OCI-LY7 (cell line): ENCODE measurements at regions not wholly inside any gene's neighbourhood (a gene's known extent, or its start where the extent isn't known, plus 50 kb on each side); places are given as distances from the start of the nearest gene placed in this dataset.

ENCODE experiments used
- BruUV-seq: library from RNA; stranded (reverse); fragments of 400-500 nt; replicated peaks from 2 replicates; lab custom pipeline; 2021; lab: Mats Ljungman, UMichigan
- CTCF ChIA-PET: fragments of 300-600 bp; sonication (Branson Sonifier 250); formaldehyde crosslinking; loops from one replicate; lab custom pipeline; 2022; ENCODE audit warnings: antibody characterized with exemption; ENCODE audit not compliant: unreplicated experiment; lab: Charles Lee
- POLR2A ChIA-PET: fragments of 300-600 bp; sonication (Branson Sonifier 250); formaldehyde crosslinking; loops from one replicate; lab custom pipeline; 2022; ENCODE audit warnings: antibody characterized with exemption; lab: Charles Lee
- DNase-seq: peaks from one replicate; pipeline ENCODE4 v3.0.0-alpha.2; 2015; ENCODE audit warnings: low spot score
- H2AFZ ChIP-seq: fragments of 200-600 bp; sonication (generic), shearing (Covaris generic); 2 replicates; pipeline ENCODE4 v1.6.1; 2014; ENCODE audit warnings: mild to moderate bottlenecking, antibody characterized with exemption, low read length, moderate library complexity
- H3K27ac ChIP-seq: fragments of 200-600 bp; sonication (generic); 2 replicates; pipeline ENCODE4 v1.5.1; 2014; ENCODE audit warnings: mixed run types, low read depth, mild to moderate bottlenecking, moderate library complexity, low read length, inconsistent platforms; ENCODE audit not compliant: poor library complexity, severe bottlenecking
- H3K36me3 ChIP-seq: fragments of 200-600 bp; sonication (generic); 2 replicates; pipeline ENCODE4 v1.6.1; 2014; ENCODE audit warnings: mild to moderate bottlenecking, antibody characterized with exemption, low read length, moderate library complexity, mixed read lengths; ENCODE audit not compliant: insufficient read depth
- H3K4me1 ChIP-seq: fragments of 200-600 bp; sonication (generic); 2 replicates; pipeline ENCODE4 v1.5.1; 2014; ENCODE audit warnings: mild to moderate bottlenecking, low read length; ENCODE audit not compliant: insufficient read depth, poor library complexity, severe bottlenecking
- H3K4me2 ChIP-seq: fragments of 200-600 bp; sonication (generic); 2 replicates; pipeline ENCODE4 v1.6.1; 2014; ENCODE audit warnings: mild to moderate bottlenecking, low read length
- H3K4me3 ChIP-seq: fragments of 200-600 bp; sonication (generic); 2 replicates; pipeline ENCODE4 v1.5.1; 2014; ENCODE audit warnings: mild to moderate bottlenecking, low read depth, low read length; ENCODE audit not compliant: poor library complexity, severe bottlenecking
- H3K79me2 ChIP-seq: fragments of 200-600 bp; sonication (generic); 2 replicates; pipeline ENCODE4 v1.6.1; 2016; ENCODE audit warnings: low read depth, mild to moderate bottlenecking, low read length, moderate library complexity, mixed read lengths; ENCODE audit not compliant: insufficient read depth
- H3K9me2 ChIP-seq: fragments of 200-600 bp; sonication (generic); 2 replicates; pipeline ENCODE4 v1.6.1; 2016; ENCODE audit warnings: mild to moderate bottlenecking, low read length, mixed read lengths; ENCODE audit not compliant: insufficient read depth
- H3K9me3 ChIP-seq: fragments of 200-600 bp; sonication (generic); 2 replicates; pipeline ENCODE4 v1.6.1; 2014; ENCODE audit warnings: mild to moderate bottlenecking, mixed run types, low read length, mixed read lengths
- H4K20me1 ChIP-seq: fragments of 200-600 bp; sonication (generic); 2 replicates; pipeline ENCODE4 v1.6.1; 2014; ENCODE audit warnings: mild to moderate bottlenecking, antibody characterized with exemption, low read length, moderate library complexity, mixed read lengths; ENCODE audit not compliant: insufficient read depth
- EZH2phosphoT487 ChIP-seq: fragments of 200-600 bp; sonication (generic); IDR thresholded peaks from 2 replicates; pipeline ENCODE4 v1.6.1; 2018; ENCODE audit warnings: low read depth, borderline replicate concordance, mild to moderate bottlenecking, mixed run types, antibody characterized with exemption, low read length, moderate library complexity, mixed read lengths
- intact Hi-C: fragments of 100-400 bp; cut with micrococcal nuclease; formaldehyde crosslinking; loops from one replicate; pipeline ENCODE4 v1.10.0; 2022; ENCODE audit not compliant: unreplicated experiment
- TF ChIP-seq, protein P1 (sequence below): fragments of 200-600 bp; sonication (generic); conservative IDR thresholded peaks from 2 replicates; pipeline ENCODE4 v1.5.1; 2014; ENCODE audit warnings: mild to moderate bottlenecking, antibody characterized with exemption, low read length, moderate library complexity, mixed read lengths

DNA sequence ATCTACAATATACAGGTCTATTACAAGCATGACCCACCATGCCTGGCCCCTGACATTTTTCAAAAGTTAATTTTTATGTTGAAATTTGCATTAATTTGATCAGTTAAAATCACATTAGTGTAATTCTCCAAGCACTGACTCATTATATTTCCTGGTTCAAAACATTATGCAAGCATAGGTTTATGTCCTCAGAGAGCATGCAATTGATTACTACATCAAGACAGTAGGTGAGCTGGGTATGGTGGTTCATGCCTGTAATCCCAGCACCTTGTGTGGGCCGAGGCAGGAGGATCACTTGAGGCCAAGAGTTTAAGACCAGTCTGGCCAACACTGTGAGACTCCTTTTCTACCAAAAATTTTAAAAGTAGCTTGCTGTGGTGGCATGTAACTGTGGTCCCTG is 248.8 kb upstream of the KLHL1 start:
- POLR2A ChIA-PET: interaction anchor here (0.7 kb wide), 1 partner anchor 9 kb away, joined by 3 read pairs; no protein-coding TSS in a partner anchor
- no peaks in the 10 kb centered on the region for H3K4me1 ChIP-seq
- no peak overlapping the region for H3K27ac ChIP-seq
- H2AFZ ChIP-seq: no peak overlapping the region
- H3K4me3 ChIP-seq: no peak overlapping the region
- BruUV-seq: no TSS peak
- intact Hi-C loops: no loop called here
- CTCF ChIA-PET: no interaction called here
- no peaks in the 10 kb centered on the region for H3K36me3 ChIP-seq
- H4K20me1 ChIP-seq: no peaks in the 10 kb centered on the region
- no peaks in the 10 kb centered on the region for H3K9me2 ChIP-seq
- no peaks in the 10 kb centered on the region for H3K79me2 ChIP-seq
- H3K9me3 ChIP-seq: no peaks in the 10 kb centered on the region
- TF ChIP-seq, protein P1, sequence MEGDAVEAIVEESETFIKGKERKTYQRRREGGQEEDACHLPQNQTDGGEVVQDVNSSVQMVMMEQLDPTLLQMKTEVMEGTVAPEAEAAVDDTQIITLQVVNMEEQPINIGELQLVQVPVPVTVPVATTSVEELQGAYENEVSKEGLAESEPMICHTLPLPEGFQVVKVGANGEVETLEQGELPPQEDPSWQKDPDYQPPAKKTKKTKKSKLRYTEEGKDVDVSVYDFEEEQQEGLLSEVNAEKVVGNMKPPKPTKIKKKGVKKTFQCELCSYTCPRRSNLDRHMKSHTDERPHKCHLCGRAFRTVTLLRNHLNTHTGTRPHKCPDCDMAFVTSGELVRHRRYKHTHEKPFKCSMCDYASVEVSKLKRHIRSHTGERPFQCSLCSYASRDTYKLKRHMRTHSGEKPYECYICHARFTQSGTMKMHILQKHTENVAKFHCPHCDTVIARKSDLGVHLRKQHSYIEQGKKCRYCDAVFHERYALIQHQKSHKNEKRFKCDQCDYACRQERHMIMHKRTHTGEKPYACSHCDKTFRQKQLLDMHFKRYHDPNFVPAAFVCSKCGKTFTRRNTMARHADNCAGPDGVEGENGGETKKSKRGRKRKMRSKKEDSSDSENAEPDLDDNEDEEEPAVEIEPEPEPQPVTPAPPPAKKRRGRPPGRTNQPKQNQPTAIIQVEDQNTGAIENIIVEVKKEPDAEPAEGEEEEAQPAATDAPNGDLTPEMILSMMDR: no peak
- H3K4me2 ChIP-seq: no peak overlapping the region
- DNase-seq: no peak

DNA sequence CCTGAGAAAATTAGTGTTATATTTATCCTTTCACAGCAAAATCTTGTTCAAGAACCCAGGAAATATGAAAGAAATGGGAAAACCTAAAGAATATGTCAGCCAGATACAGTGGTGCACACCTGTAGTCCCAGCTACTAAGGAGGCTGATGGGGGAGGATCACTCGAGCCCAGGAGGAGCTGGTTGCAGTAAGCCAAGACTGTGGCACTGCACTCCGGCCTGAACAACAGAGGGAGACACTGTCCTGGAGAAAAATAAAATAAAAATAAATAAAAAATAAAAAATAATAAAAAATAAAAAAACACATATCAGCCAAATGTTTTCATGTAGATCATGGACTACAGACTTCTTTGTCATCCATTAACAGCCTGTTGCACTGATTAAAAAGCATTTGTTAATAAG is 244.8 kb upstream of the KLHL1 start:
- Histone ChIP-seq H3K9me3 (no peaks in the 10 kb centered on the region), H3K27ac (no peak overlapping the region), H3K4me3 (no peak overlapping the region), H3K4me2 (no peak overlapping the region), H3K4me1 (no peaks in the 10 kb centered on the region), H3K9me2 (no peaks in the 10 kb centered on the region), H4K20me1 (no peaks in the 10 kb centered on the region), H3K36me3 (no peaks in the 10 kb centered on the region), H3K79me2 (no peaks in the 10 kb centered on the region), H2AFZ (no peak overlapping the region)
- no TSS peak for BruUV-seq
- POLR2A ChIA-PET: interaction anchor here (1.5 kb wide), 1 partner anchor 16 kb away, joined by 4 read pairs; no protein-coding TSS in a partner anchor
- TF ChIP-seq EZH2phosphoT487: no peak
- TF ChIP-seq, protein P1: no peak
- no peak for DNase-seq
- intact Hi-C loops: no loop called here
- CTCF ChIA-PET: no interaction called here

DNA sequence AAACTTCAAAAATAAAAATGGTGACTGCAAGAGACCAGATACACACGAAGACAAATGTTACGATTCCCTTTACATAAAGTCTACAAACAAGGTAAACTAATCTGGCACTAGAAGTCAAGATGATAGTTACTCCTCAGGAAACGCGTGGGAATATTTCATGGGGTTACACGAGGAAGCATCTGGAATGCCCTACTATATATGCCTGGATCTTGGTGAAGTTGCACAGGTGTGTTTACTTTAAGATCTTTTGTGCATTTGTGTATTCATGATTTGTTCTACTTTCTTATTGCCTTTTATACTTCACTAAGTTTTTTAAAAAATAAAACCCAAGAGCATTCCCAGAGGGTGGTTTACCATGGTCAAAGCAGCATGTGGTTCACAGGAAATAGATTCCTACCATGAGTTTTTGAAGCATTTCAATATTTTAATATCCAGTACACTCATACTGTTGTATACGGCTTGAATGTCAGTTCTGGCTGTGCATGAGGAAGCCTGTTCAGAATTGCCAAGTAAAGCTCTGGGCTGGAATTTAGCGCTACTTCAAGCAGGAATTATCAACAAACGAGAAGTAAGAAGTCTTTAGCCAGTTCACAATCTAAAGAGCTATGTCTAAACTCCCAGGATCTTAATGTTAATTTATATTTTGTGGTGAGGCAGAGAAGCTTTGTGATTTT is 239.8 kb upstream of the KLHL1 start:
- DNase-seq: no peak
- Histone ChIP-seq H3K4me2 (no peak overlapping the region), H4K20me1 (no peaks in the 10 kb centered on the region), H3K9me2 (no peaks in the 10 kb centered on the region), H3K4me1 (no peaks in the 10 kb centered on the region), H3K79me2 (no peaks in the 10 kb centered on the region), H2AFZ (no peak overlapping the region), H3K9me3 (no peaks in the 10 kb centered on the region), H3K27ac (no peak overlapping the region), H3K4me3 (no peak overlapping the region), H3K36me3 (no peaks in the 10 kb centered on the region)
- POLR2A ChIA-PET: no interaction called here
- TF ChIP-seq EZH2phosphoT487: no peak
- TF ChIP-seq, protein P1: no peak
- intact Hi-C loops: no loop called here
- CTCF ChIA-PET: no interaction called here
- no TSS peak for BruUV-seq
